ENCODE measurements at regions not wholly inside any gene's neighbourhood (a gene's known extent, or its start where the extent isn't known, plus 50 kb on each side); places are given as distances from the start of the nearest gene placed in this dataset.

GRCh38 chr2:14547830-14548229, 84.7 kb upstream of the LRATD1 start:
- Mint-ChIP-seq H3K9me3 (peaks cover 2 to 19% of the 10 kb centered on the region in 2 donors), H3K4me3 (no peak overlapping the region), H3K27ac (no peak overlapping the region), H3K27me3 (no peaks in the 10 kb centered on the region), H3K36me3 (ENCODE audit: insufficient read depth) (peaks cover 3% of the 10 kb centered on the region), H3K4me1 (ENCODE audit: low read depth in 2 of 2) (no peaks in the 10 kb centered on the region)
- no peak for DNase-seq
- no peak for ATAC-seq (replicated peaks)

GRCh38 chr2:14550658-14551057, 81.9 kb upstream of the LRATD1 start:
- H3K36me3 Mint-ChIP-seq (ENCODE audit: insufficient read depth) = no peaks in the 10 kb centered on the region
- ATAC-seq (replicated peaks) = no peak
- peaks cover 0 to 11% of the 10 kb centered on the region in 2 donors for H3K9me3 Mint-ChIP-seq
- no peak overlapping the region for H3K27ac Mint-ChIP-seq
- no peaks in the 10 kb centered on the region for H3K4me1 Mint-ChIP-seq (ENCODE audit: low read depth in 2 of 2)
- H3K4me3 Mint-ChIP-seq = no peak overlapping the region
- DNase-seq = no peak
- no peaks in the 10 kb centered on the region for H3K27me3 Mint-ChIP-seq

- H3K4me1 Mint-ChIP-seq (ENCODE audit: low read depth in 2 of 2) = no peaks in the 10 kb centered on the region
- H3K36me3 Mint-ChIP-seq (ENCODE audit: insufficient read depth) = no peaks in the 10 kb centered on the region
- ATAC-seq (replicated peaks) (no peak), DNase-seq (no peak)
- H3K9me3 Mint-ChIP-seq = peaks cover 0 to 11% of the 10 kb centered on the region in 2 donors
- H3K4me3 Mint-ChIP-seq = no peak overlapping the region
- H3K27ac Mint-ChIP-seq = no peak overlapping the region
- H3K27me3 Mint-ChIP-seq = no peaks in the 10 kb centered on the region
Observed at GRCh38 chr2:14551069-14551468, 81.4 kb upstream of the LRATD1 start.

GRCh38 chr2:14552286-14552685, 80.2 kb upstream of the LRATD1 start:
- Mint-ChIP-seq H3K4me1 (ENCODE audit: low read depth in 2 of 2) (no peaks in the 10 kb centered on the region), H3K27me3 (no peaks in the 10 kb centered on the region), H3K27ac (no peak overlapping the region), H3K36me3 (ENCODE audit: insufficient read depth) (no peaks in the 10 kb centered on the region), H3K9me3 (peaks cover 0 to 11% of the 10 kb centered on the region in 2 donors), H3K4me3 (no peak overlapping the region)
- DNase-seq = no peak
- ATAC-seq (replicated peaks) = no peak

GRCh38 chr2:14552818-14553217, 79.7 kb upstream of the LRATD1 start:
- Mint-ChIP-seq H3K4me3 (no peak overlapping the region), H3K27ac (no peak overlapping the region)

GRCh38 chr2:14554849-14555545, 77.5 kb upstream of the LRATD1 start:
- no peak for ATAC-seq (replicated peaks)
- Mint-ChIP-seq H3K27ac (no peak overlapping the region), H3K4me1 (ENCODE audit: low read depth in 2 of 2) (no peaks in the 10 kb centered on the region), H3K4me3 (no peak overlapping the region), H3K36me3 (ENCODE audit: insufficient read depth) (no peaks in the 10 kb centered on the region), H3K9me3 (no peaks in the 10 kb centered on the region), H3K27me3 (no peaks in the 10 kb centered on the region)
- DNase-seq = no peak

More at GRCh38 chr2:14552818-14553217, 79.7 kb upstream of the LRATD1 start:
- Mint-ChIP-seq H3K9me3 (peaks cover 0 to 8% of the 10 kb centered on the region in 2 donors), H3K27me3 (no peaks in the 10 kb centered on the region), H3K36me3 (ENCODE audit: insufficient read depth) (no peaks in the 10 kb centered on the region), H3K4me1 (ENCODE audit: low read depth in 2 of 2) (no peaks in the 10 kb centered on the region)
- DNase-seq = no peak
- no peak for ATAC-seq (replicated peaks)

GRCh38 chr2:14557111-14557510, 75.4 kb upstream of the LRATD1 start:
- H3K27ac Mint-ChIP-seq = no peak overlapping the region
- no peaks in the 10 kb centered on the region for H3K27me3 Mint-ChIP-seq
- no peak for ATAC-seq (replicated peaks)
- no peaks in the 10 kb centered on the region for H3K4me1 Mint-ChIP-seq (ENCODE audit: low read depth in 2 of 2)
- H3K9me3 Mint-ChIP-seq = no peaks in the 10 kb centered on the region
- no peak overlapping the region for H3K4me3 Mint-ChIP-seq
- DNase-seq = no peak
- no peaks in the 10 kb centered on the region for H3K36me3 Mint-ChIP-seq (ENCODE audit: insufficient read depth)

GRCh38 chr2:14557916-14558315, 74.6 kb upstream of the LRATD1 start:
- H3K9me3 Mint-ChIP-seq = no peaks in the 10 kb centered on the region
- ATAC-seq (replicated peaks) (no peak), DNase-seq (no peak)
- H3K4me1 Mint-ChIP-seq (ENCODE audit: low read depth in 2 of 2) = no peaks in the 10 kb centered on the region
- no peaks in the 10 kb centered on the region for H3K36me3 Mint-ChIP-seq (ENCODE audit: insufficient read depth)
- H3K4me3 Mint-ChIP-seq = no peak overlapping the region
- H3K27ac Mint-ChIP-seq = no peak overlapping the region
- no peaks in the 10 kb centered on the region for H3K27me3 Mint-ChIP-seq

- no peak overlapping the region for H3K4me3 Mint-ChIP-seq
- H3K9me3 Mint-ChIP-seq = no peaks in the 10 kb centered on the region
- no peak for DNase-seq
- ATAC-seq (replicated peaks) = no peak
- H3K27ac Mint-ChIP-seq = no peak overlapping the region
- H3K27me3 Mint-ChIP-seq = no peaks in the 10 kb centered on the region
- no peaks in the 10 kb centered on the region for H3K4me1 Mint-ChIP-seq (ENCODE audit: low read depth in 2 of 2)
- H3K36me3 Mint-ChIP-seq (ENCODE audit: insufficient read depth) = no peaks in the 10 kb centered on the region
Observed at GRCh38 chr2:14558335-14558919, 74.1 kb upstream of the LRATD1 start.

GRCh38 chr2:14560716-14561115, 71.8 kb upstream of the LRATD1 start:
- Mint-ChIP-seq H3K9me3 (no peaks in the 10 kb centered on the region), H3K27ac (no peak overlapping the region)

GRCh38 chr2:14563324-14563723, 69.2 kb upstream of the LRATD1 start:
- ATAC-seq (replicated peaks) = no peak

More at GRCh38 chr2:14560716-14561115, 71.8 kb upstream of the LRATD1 start:
- Mint-ChIP-seq H3K36me3 (ENCODE audit: insufficient read depth) (no peaks in the 10 kb centered on the region), H3K27me3 (no peaks in the 10 kb centered on the region), H3K4me3 (no peak overlapping the region), H3K4me1 (ENCODE audit: low read depth in 2 of 2) (no peaks in the 10 kb centered on the region)
- no peak for DNase-seq
- no peak for ATAC-seq (replicated peaks)

GRCh38 chr2:14565666-14566065, 66.9 kb upstream of the LRATD1 start:
- Mint-ChIP-seq H3K4me1 (ENCODE audit: low read depth in 2 of 2) (no peaks in the 10 kb centered on the region), H3K9me3 (no peaks in the 10 kb centered on the region), H3K4me3 (no peak overlapping the region), H3K27me3 (no peaks in the 10 kb centered on the region), H3K36me3 (ENCODE audit: insufficient read depth) (no peaks in the 10 kb centered on the region), H3K27ac (no peak overlapping the region)
- no peak for ATAC-seq (replicated peaks)
- no peak for DNase-seq

More at GRCh38 chr2:14563324-14563723, 69.2 kb upstream of the LRATD1 start:
- Mint-ChIP-seq H3K27me3 (no peaks in the 10 kb centered on the region), H3K4me3 (no peak overlapping the region), H3K36me3 (ENCODE audit: insufficient read depth) (no peaks in the 10 kb centered on the region), H3K4me1 (ENCODE audit: low read depth in 2 of 2) (no peaks in the 10 kb centered on the region), H3K9me3 (no peaks in the 10 kb centered on the region), H3K27ac (no peak overlapping the region)
- no peak for DNase-seq

GRCh38 chr2:14567561-14567960, 65.0 kb upstream of the LRATD1 start:
- Mint-ChIP-seq H3K36me3 (ENCODE audit: insufficient read depth) (no peaks in the 10 kb centered on the region), H3K27ac (no peak overlapping the region), H3K4me1 (ENCODE audit: low read depth in 2 of 2) (no peaks in the 10 kb centered on the region), H3K9me3 (no peaks in the 10 kb centered on the region), H3K27me3 (no peaks in the 10 kb centered on the region), H3K4me3 (no peak overlapping the region)
- ATAC-seq (replicated peaks) = no peak
- DNase-seq = no peak

- Mint-ChIP-seq H3K4me3 (no peak overlapping the region), H3K4me1 (ENCODE audit: low read depth in 2 of 2) (no peaks in the 10 kb centered on the region), H3K27ac (no peak overlapping the region), H3K27me3 (no peaks in the 10 kb centered on the region), H3K9me3 (no peaks in the 10 kb centered on the region), H3K36me3 (ENCODE audit: insufficient read depth) (no peaks in the 10 kb centered on the region)
- no peak for DNase-seq
- no peak for ATAC-seq (replicated peaks)
Observed at GRCh38 chr2:14569294-14569693, 63.2 kb upstream of the LRATD1 start.

Measured in effector memory CD8-positive, alpha-beta T cell (primary cell).